H9 (cell line): ENCODE measurements at regions not wholly inside any gene's neighbourhood (a gene's known extent, or its start where the extent isn't known, plus 50 kb on each side); places are given as distances from the start of the nearest gene placed in this dataset.

Source experiments
- DNase-seq: peaks from one replicate; pipeline ENCODE4 v3.0.0-alpha.2; 2017
- H2AFZ ChIP-seq: one replicate; pipeline ENCODE4 v1.6.1; 2013; ENCODE audit warnings: mild to moderate bottlenecking, low read length, control low read depth, moderate library complexity
- H2AK5ac ChIP-seq: 2 replicates; pipeline ENCODE4 v1.6.1; 2013; ENCODE audit warnings: low read length, control low read depth, mixed read lengths; ENCODE audit not compliant: insufficient read length
- H2BK120ac ChIP-seq: one replicate; pipeline ENCODE4 v1.6.1; 2013; ENCODE audit warnings: low read depth, mild to moderate bottlenecking, low read length, control low read depth, inconsistent platforms; ENCODE audit not compliant: poor library complexity, severe bottlenecking
- H2BK12ac ChIP-seq: 2 replicates; pipeline ENCODE4 v1.6.1; 2013; ENCODE audit warnings: low read length, control low read depth, mixed read lengths, low read depth; ENCODE audit not compliant: insufficient read length
- H2BK15ac ChIP-seq: 2 replicates; pipeline ENCODE4 v1.6.1; 2013; ENCODE audit warnings: low read depth, low read length, control low read depth
- H2BK20ac ChIP-seq: one replicate; pipeline ENCODE4 v1.6.1; 2013; ENCODE audit warnings: low read depth, mild to moderate bottlenecking, low read length, control low read depth, inconsistent platforms; ENCODE audit not compliant: poor library complexity, severe bottlenecking
- H2BK5ac ChIP-seq: 2 replicates; pipeline ENCODE4 v1.6.1; 2013; ENCODE audit warnings: low read length, control low read depth, mixed read lengths; ENCODE audit not compliant: insufficient read length
- H3K14ac ChIP-seq: 2 replicates; pipeline ENCODE4 v1.6.1; 2013; ENCODE audit warnings: low read length, control low read depth; ENCODE audit not compliant: insufficient read depth
- H3K18ac ChIP-seq: 2 replicates; pipeline ENCODE4 v1.6.1; 2013; ENCODE audit warnings: low read depth, mild to moderate bottlenecking, mixed read lengths, low read length, control low read depth; ENCODE audit not compliant: insufficient read length
- H3K23ac ChIP-seq: 2 replicates; pipeline ENCODE4 v1.6.1; 2013; ENCODE audit warnings: low read length, control low read depth, mixed read lengths, low read depth; ENCODE audit not compliant: insufficient read length
- H3K23me2 ChIP-seq: 2 replicates; pipeline ENCODE4 v1.6.1; 2013; ENCODE audit warnings: low read depth, mild to moderate bottlenecking, mixed read lengths, low read length, control low read depth; ENCODE audit not compliant: insufficient read length, poor library complexity, severe bottlenecking
- H3K27ac ChIP-seq: 2 replicates; pipeline ENCODE4 v1.5.1; 2013; ENCODE audit warnings: low read length, control low read depth, mixed read lengths, low read depth; ENCODE audit not compliant: insufficient read length
- H3K27me3 ChIP-seq: 2 replicates; pipeline ENCODE4 v1.6.1; 2013; ENCODE audit warnings: low read length, control low read depth, inconsistent platforms; ENCODE audit not compliant: insufficient read depth
- H3K4ac ChIP-seq: 2 replicates; pipeline ENCODE4 v1.6.1; 2013; ENCODE audit warnings: low read depth, mild to moderate bottlenecking, control low read depth, inconsistent platforms, low read length, moderate library complexity
- H3K4me1 ChIP-seq: 2 replicates; pipeline ENCODE4 v1.6.1; 2013; ENCODE audit warnings: low read length, control low read depth, inconsistent platforms; ENCODE audit not compliant: insufficient read depth
- H3K4me2 ChIP-seq: 2 replicates; pipeline ENCODE4 v1.6.1; 2013; ENCODE audit warnings: low read length, control low read depth, mixed read lengths; ENCODE audit not compliant: insufficient read length, insufficient read depth
- H3K56ac ChIP-seq: 2 replicates; pipeline ENCODE4 v1.6.1; 2013; ENCODE audit warnings: low read depth, mild to moderate bottlenecking, mixed read lengths, low read length, control low read depth; ENCODE audit not compliant: insufficient read length
- H3K79me1 ChIP-seq: 2 replicates; pipeline ENCODE4 v1.6.1; 2013; ENCODE audit warnings: low read depth, mild to moderate bottlenecking, moderate library complexity, low read length, control low read depth, inconsistent platforms; ENCODE audit not compliant: insufficient read depth, poor library complexity, severe bottlenecking
- H3K79me2 ChIP-seq: 2 replicates; pipeline ENCODE4 v1.6.1; 2013; ENCODE audit warnings: low read length, control low read depth, inconsistent platforms; ENCODE audit not compliant: insufficient read depth
- H3K9ac ChIP-seq: 2 replicates; pipeline ENCODE4 v1.6.1; 2013; ENCODE audit warnings: low read length, control low read depth, mixed read lengths; ENCODE audit not compliant: insufficient read length; ENCODE audit errors: extremely low read depth
- H3K9me3 ChIP-seq: one replicate; pipeline ENCODE4 v1.6.1; 2013; ENCODE audit warnings: low read depth, low read length, inconsistent platforms; ENCODE audit not compliant: control insufficient read depth
- H3T11ph ChIP-seq: one replicate; pipeline ENCODE4 v1.6.1; 2013; ENCODE audit warnings: mild to moderate bottlenecking, low read length, control low read depth, inconsistent platforms
- H4K20me1 ChIP-seq: one replicate; pipeline ENCODE4 v1.6.1; 2013; ENCODE audit not compliant: control insufficient read depth, insufficient read length, insufficient read depth
- H4K5ac ChIP-seq: 2 replicates; pipeline ENCODE4 v1.6.1; 2013; ENCODE audit warnings: low read depth, mild to moderate bottlenecking, mixed read lengths, low read length, control low read depth; ENCODE audit not compliant: insufficient read length
- H4K8ac ChIP-seq: replicated peaks from 2 replicates; pipeline ENCODE4 v1.6.1; 2013; ENCODE audit warnings: low read length, control low read depth, mixed read lengths, low read depth; ENCODE audit not compliant: insufficient read length
- H4K91ac ChIP-seq: 2 replicates; pipeline ENCODE4 v1.6.1; 2013; ENCODE audit warnings: low read depth, mild to moderate bottlenecking, moderate library complexity, mixed read lengths, low read length, control low read depth; ENCODE audit not compliant: insufficient read length
- H3K27ac Mint-ChIP-seq, 3 experiments: 2 replicates in 2 of 3; 3 replicates in 1 of 3; pipeline ENCODE4 v1.8.0; 2020 to 2021; ENCODE audit warnings: mixed read lengths in 3 of 3, mild to moderate bottlenecking in 1 of 3, moderate library complexity in 1 of 3
- H3K27me3 Mint-ChIP-seq: 2 replicates; pipeline ENCODE4 v1.8.0; 2021; ENCODE audit warnings: low read depth, mild to moderate bottlenecking, moderate library complexity, mixed read lengths
- H3K36me3 Mint-ChIP-seq, 3 experiments: 2 replicates in 2 of 3; 3 replicates in 1 of 3; pipeline ENCODE4 v1.8.0; 2020 to 2021; ENCODE audit warnings: low read depth in 3 of 3, mixed read lengths in 3 of 3; ENCODE audit not compliant: insufficient read depth in 1 of 3
- H3K4me1 Mint-ChIP-seq, 2 experiments: 2 replicates each; pipeline ENCODE4 v1.8.0; 2020; ENCODE audit warnings: mixed read lengths in 2 of 2
- H3K4me3 Mint-ChIP-seq, 2 experiments: 2 replicates in 1 of 2; 3 replicates in 1 of 2; pipeline ENCODE4 v1.8.0; 2020 to 2021; ENCODE audit warnings: mild to moderate bottlenecking in 2 of 2, mixed read lengths in 2 of 2, moderate library complexity in 1 of 2
- H3K9me3 Mint-ChIP-seq, 2 experiments: 2 replicates in 1 of 2; 3 replicates in 1 of 2; pipeline ENCODE4 v1.8.0; 2020; ENCODE audit warnings: mild to moderate bottlenecking in 2 of 2, mixed read lengths in 2 of 2, moderate library complexity in 1 of 2
- WGBS: extraction: QIAGEN DNeasy Blood & Tissue Kit; methylation state at CpG from one replicate; pipeline ENCODE4 v1.1.7; 2013; ENCODE audit warnings: missing lambda C conversion rate, low lambda C conversion rate, mixed read lengths; ENCODE audit not compliant: insufficient read length; ENCODE audit errors: extremely low coverage; 5-methylcytosine and 5-hydroxymethylcytosine counted together
- TF ChIP-seq, protein P1 (sequence below): fragments of 200-600 bp; sonication (generic); conservative IDR thresholded peaks from 3 replicates; pipeline ENCODE4 v1.8.0; 2021; ENCODE audit warnings: antibody characterized with exemption, mild to moderate bottlenecking

DNA sequence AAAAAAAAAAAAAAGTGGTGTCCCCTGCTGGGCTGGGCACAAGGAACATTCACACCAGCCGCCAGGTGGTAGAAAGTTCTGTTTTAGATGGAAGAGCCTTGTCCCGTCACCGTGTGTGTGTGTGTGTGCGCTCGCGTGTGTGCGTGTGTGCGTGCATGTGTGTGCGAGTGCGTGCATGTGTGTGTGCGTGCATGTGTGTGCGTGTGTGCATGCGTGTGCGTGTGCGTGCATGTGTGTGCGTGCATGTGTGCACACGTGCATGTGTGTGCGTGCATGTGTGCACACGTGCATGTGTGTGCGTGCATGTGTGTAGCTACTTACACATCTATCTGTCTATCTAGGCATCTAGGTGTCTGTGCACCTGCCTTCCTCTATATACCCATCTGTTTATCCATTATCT, 491.7 kb downstream of the NPHP4 start:
- H3K56ac ChIP-seq: no peak overlapping the region
- Mint-ChIP-seq H3K27ac (no peak overlapping the region; a peak in 1 of 7 replicates), H3K9me3 (peaks cover 3 to 6% of the 10 kb centered on the region in 2 experiments; a peak in 3 of 5 replicates), H3K36me3 (no peaks in the 10 kb centered on the region), H3K4me1 (no peaks in the 10 kb centered on the region), H3K27me3 (peaks cover 14% of the 10 kb centered on the region), H3K4me3 (no peak overlapping the region)
- no peak overlapping the region for H2AFZ ChIP-seq
- H2BK5ac ChIP-seq: no peak overlapping the region
- H3K23me2 ChIP-seq: no peaks in the 10 kb centered on the region
- H3K4me1 ChIP-seq: no peaks in the 10 kb centered on the region
- TF ChIP-seq, protein P1, sequence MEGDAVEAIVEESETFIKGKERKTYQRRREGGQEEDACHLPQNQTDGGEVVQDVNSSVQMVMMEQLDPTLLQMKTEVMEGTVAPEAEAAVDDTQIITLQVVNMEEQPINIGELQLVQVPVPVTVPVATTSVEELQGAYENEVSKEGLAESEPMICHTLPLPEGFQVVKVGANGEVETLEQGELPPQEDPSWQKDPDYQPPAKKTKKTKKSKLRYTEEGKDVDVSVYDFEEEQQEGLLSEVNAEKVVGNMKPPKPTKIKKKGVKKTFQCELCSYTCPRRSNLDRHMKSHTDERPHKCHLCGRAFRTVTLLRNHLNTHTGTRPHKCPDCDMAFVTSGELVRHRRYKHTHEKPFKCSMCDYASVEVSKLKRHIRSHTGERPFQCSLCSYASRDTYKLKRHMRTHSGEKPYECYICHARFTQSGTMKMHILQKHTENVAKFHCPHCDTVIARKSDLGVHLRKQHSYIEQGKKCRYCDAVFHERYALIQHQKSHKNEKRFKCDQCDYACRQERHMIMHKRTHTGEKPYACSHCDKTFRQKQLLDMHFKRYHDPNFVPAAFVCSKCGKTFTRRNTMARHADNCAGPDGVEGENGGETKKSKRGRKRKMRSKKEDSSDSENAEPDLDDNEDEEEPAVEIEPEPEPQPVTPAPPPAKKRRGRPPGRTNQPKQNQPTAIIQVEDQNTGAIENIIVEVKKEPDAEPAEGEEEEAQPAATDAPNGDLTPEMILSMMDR: no peak
- no peak overlapping the region for H3K27ac ChIP-seq
- no peak overlapping the region for H2BK12ac ChIP-seq
- no peak overlapping the region for H2BK20ac ChIP-seq
- no peak for DNase-seq
- H3T11ph ChIP-seq: no peak overlapping the region
- no peaks in the 10 kb centered on the region for H3K79me1 ChIP-seq
- no peak overlapping the region for H3K18ac ChIP-seq
- no peak overlapping the region for H3K4me2 ChIP-seq
- WGBS: no CpG with 5 or more reads among the region's 20 CpGs
- no peak overlapping the region for H4K5ac ChIP-seq
- no peak overlapping the region for H3K4ac ChIP-seq
- no peak overlapping the region for H3K9ac ChIP-seq
- no peaks in the 10 kb centered on the region for H3K27me3 ChIP-seq
- no peak overlapping the region for H2AK5ac ChIP-seq
- no peak overlapping the region for H2BK120ac ChIP-seq
- no peak overlapping the region for H4K91ac ChIP-seq
- no peak overlapping the region for H3K14ac ChIP-seq
- no peak overlapping the region for H2BK15ac ChIP-seq
- no peak overlapping the region for H3K23ac ChIP-seq
- no peaks in the 10 kb centered on the region for H3K9me3 ChIP-seq
- H4K8ac ChIP-seq: no peak overlapping the region
- H3K79me2 ChIP-seq: no peaks in the 10 kb centered on the region
- H4K20me1 ChIP-seq: peaks cover 2% of the 10 kb centered on the region
